ENCODE measurements at regions not wholly inside any gene's neighbourhood (a gene's known extent, or its start where the extent isn't known, plus 50 kb on each side); places are given as distances from the start of the nearest gene placed in this dataset.

DNA sequence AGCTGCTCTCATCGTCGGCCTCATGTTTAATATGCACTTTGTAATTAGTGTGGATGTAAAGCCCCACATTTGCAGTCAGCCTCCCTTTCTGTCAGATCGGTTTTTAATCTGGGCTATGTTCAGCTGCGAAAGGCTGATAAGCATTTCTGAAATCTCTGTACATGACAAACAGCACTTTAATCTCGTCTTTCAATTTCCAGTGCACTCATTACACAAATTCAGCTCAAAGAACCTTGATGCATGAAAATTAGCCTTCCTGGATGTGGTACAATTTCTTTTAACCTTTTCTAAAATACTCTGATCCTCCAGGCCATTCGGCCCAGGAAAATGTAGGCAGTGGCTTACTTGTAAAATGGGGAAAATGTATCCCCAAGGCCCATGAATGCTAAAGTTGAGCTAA, 265.1 kb downstream of the RND3 start:
- no peak for TF ChIP-seq CTCF (IDR thresholded peaks at IDR 0.05)
- no peak for TF ChIP-seq ZFX (IDR thresholded peaks at IDR 0.05; ENCODE audit: borderline replicate concordance)
